ENCODE measurements at regions not wholly inside any gene's neighbourhood (a gene's known extent, or its start where the extent isn't known, plus 50 kb on each side); places are given as distances from the start of the nearest gene placed in this dataset.
"Not testable (repeated sequence)": the region's sequence is repeated elsewhere in the genome, so short reads cannot be mapped to it uniquely, and the experiment has no call there.

- Mint-ChIP-seq H3K4me1 (ENCODE audit: unreplicated experiment) (no peaks in the 10 kb centered on the region), H3K27me3 (ENCODE audit: unreplicated experiment) (peaks cover 14% of the 10 kb centered on the region), H3K9me3 (ENCODE audit: unreplicated experiment) (no peaks in the 10 kb centered on the region), H3K36me3 (ENCODE audit: unreplicated experiment) (no peaks in the 10 kb centered on the region), H3K4me3 (ENCODE audit: unreplicated experiment) (no peak overlapping the region), H3K27ac (ENCODE audit: unreplicated experiment) (no peak overlapping the region)
- TF ChIP-seq, protein P1, sequence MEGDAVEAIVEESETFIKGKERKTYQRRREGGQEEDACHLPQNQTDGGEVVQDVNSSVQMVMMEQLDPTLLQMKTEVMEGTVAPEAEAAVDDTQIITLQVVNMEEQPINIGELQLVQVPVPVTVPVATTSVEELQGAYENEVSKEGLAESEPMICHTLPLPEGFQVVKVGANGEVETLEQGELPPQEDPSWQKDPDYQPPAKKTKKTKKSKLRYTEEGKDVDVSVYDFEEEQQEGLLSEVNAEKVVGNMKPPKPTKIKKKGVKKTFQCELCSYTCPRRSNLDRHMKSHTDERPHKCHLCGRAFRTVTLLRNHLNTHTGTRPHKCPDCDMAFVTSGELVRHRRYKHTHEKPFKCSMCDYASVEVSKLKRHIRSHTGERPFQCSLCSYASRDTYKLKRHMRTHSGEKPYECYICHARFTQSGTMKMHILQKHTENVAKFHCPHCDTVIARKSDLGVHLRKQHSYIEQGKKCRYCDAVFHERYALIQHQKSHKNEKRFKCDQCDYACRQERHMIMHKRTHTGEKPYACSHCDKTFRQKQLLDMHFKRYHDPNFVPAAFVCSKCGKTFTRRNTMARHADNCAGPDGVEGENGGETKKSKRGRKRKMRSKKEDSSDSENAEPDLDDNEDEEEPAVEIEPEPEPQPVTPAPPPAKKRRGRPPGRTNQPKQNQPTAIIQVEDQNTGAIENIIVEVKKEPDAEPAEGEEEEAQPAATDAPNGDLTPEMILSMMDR (IDR thresholded peaks at IDR 0.05), result no peak
- no peak for DNase-seq (ENCODE audit: extremely low spot score, unreplicated experiment)
Measured at GRCh38 chr15:92753591-92753990, 98.0 kb upstream of the FAM174B start.

DNA sequence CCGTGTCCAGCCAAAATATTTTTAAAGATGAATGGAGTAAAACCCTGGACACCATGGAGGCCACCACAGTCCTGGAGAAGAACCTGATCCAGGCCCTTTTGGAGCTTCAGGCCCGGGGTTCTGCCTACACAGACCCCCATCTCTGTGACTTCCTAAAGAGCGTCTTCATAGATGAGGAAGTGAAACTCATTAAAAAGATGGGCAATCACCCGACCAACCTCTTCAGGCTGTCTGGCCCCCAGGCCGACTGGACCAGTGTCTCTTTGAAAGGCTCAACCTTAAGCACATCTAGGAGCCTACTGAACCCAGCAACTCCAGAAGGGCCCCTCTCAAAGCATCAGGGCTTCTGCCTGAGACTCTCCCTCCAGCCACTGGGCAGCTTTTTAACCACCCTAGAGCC is 107.9 kb upstream of the FAM174B start:
- Mint-ChIP-seq H3K27ac (ENCODE audit: unreplicated experiment) (no peak overlapping the region), H3K4me1 (ENCODE audit: unreplicated experiment) (no peaks in the 10 kb centered on the region), H3K9me3 (ENCODE audit: unreplicated experiment) (no peaks in the 10 kb centered on the region), H3K27me3 (ENCODE audit: unreplicated experiment) (peaks cover 2% of the 10 kb centered on the region), H3K4me3 (ENCODE audit: unreplicated experiment) (no peak overlapping the region), H3K36me3 (ENCODE audit: unreplicated experiment) (no peaks in the 10 kb centered on the region)
- DNase-seq (ENCODE audit: extremely low spot score, unreplicated experiment), result no peak
- TF ChIP-seq, protein P1 (IDR thresholded peaks at IDR 0.05), result no peak

GRCh38 chr15:92768131-92768530 is 112.6 kb upstream of the FAM174B start:
- not testable (repeated sequence) for H3K36me3 Mint-ChIP-seq (ENCODE audit: unreplicated experiment); DNase-seq (ENCODE audit: extremely low spot score, unreplicated experiment); H3K27me3 Mint-ChIP-seq (ENCODE audit: unreplicated experiment); H3K4me3 Mint-ChIP-seq (ENCODE audit: unreplicated experiment); H3K27ac Mint-ChIP-seq (ENCODE audit: unreplicated experiment); H3K9me3 Mint-ChIP-seq (ENCODE audit: unreplicated experiment); H3K4me1 Mint-ChIP-seq (ENCODE audit: unreplicated experiment)

DNA sequence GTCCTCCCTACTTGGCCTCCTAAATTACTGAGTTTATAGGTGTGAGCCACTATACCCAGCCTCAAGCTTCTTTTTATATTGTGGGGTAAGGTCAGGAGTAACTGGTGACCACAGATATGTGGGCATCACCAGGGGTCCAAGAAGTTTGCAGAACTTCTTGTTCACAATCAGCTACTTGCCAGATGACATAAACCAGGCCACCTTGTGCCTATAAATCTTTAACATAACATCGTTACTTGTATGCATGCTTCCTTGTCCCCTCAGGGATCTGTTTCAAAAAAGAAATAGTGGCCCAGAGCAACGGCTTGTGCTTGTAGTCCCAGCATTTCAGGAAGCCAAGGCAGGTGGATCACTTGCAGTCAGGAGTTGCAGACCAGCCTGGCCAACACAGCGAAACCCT is 115.1 kb upstream of the FAM174B start:
- Mint-ChIP-seq H3K9me3 (ENCODE audit: unreplicated experiment) (no peaks in the 10 kb centered on the region), H3K4me1 (ENCODE audit: unreplicated experiment) (no peaks in the 10 kb centered on the region), H3K27me3 (ENCODE audit: unreplicated experiment) (no peaks in the 10 kb centered on the region), H3K27ac (ENCODE audit: unreplicated experiment) (no peak overlapping the region), H3K4me3 (ENCODE audit: unreplicated experiment) (no peak overlapping the region), H3K36me3 (ENCODE audit: unreplicated experiment) (no peaks in the 10 kb centered on the region)
- TF ChIP-seq, protein P1 (IDR thresholded peaks at IDR 0.05), result no peak
- peak; percentile 44 for DNase-seq (ENCODE audit: extremely low spot score, unreplicated experiment)

DNA sequence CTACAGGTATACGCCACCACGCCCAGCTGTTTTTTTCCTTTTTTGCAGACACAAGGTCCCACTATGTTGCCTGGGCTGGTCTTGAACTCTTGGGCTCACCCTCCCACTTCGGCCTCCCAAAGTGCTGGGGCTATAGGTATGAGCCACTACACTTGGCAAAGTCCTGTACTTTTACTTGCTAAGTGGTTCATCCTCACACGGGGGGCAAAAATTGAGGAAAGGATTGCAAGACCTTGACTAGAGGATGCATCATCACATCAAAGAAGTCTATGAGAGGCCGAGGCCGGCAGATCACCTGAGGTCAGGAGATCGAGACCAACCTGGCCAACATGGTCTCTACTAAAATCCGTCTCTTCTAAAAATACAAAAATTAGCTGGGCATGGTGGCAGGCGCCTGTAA is 116.5 kb upstream of the FAM174B start:
- Mint-ChIP-seq H3K9me3 (ENCODE audit: unreplicated experiment) (no peaks in the 10 kb centered on the region), H3K36me3 (ENCODE audit: unreplicated experiment) (no peaks in the 10 kb centered on the region), H3K27me3 (ENCODE audit: unreplicated experiment) (no peaks in the 10 kb centered on the region), H3K4me3 (ENCODE audit: unreplicated experiment) (no peak overlapping the region), H3K4me1 (ENCODE audit: unreplicated experiment) (no peaks in the 10 kb centered on the region), H3K27ac (ENCODE audit: unreplicated experiment) (no peak overlapping the region)
- peak; percentile 46 for DNase-seq (ENCODE audit: extremely low spot score, unreplicated experiment)
- TF ChIP-seq, protein P1 (IDR thresholded peaks at IDR 0.05), result no peak

DNA sequence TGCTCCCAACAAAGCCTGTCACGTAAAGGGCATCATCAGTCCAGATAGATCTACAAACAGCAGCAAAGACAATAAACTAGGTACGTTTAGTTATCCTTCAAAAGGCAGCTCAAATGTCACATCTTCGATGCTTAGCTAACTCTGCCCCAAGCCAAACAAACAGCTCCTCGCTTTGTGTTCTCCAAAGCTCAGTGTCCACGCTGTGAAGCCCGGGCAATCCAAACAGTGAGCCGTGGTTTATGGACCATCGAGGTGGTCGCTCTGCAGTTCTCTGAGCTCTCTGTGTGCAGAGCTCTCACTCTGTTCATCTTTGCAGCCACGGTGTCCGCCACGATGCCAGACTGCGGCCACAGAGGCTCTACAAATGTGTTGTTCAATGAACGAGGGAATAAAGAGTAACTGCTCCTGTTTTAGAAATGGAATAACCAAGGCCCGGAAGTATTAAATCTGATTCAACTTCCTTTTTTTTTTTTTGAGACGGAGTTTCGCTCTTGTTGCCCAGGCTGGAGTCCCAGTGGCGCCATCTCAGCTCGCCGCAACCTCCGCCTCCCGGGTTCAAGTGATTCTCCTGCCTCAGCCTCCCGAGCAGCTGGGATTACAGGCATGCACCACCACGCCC is 117.2 kb upstream of the FAM174B start:
- TF ChIP-seq, protein P1 (IDR thresholded peaks at IDR 0.05), result no peak
- Mint-ChIP-seq H3K9me3 (ENCODE audit: unreplicated experiment) (no peaks in the 10 kb centered on the region), H3K36me3 (ENCODE audit: unreplicated experiment) (no peaks in the 10 kb centered on the region), H3K27ac (ENCODE audit: unreplicated experiment) (no peak overlapping the region), H3K27me3 (ENCODE audit: unreplicated experiment) (no peaks in the 10 kb centered on the region), H3K4me3 (ENCODE audit: unreplicated experiment) (no peak overlapping the region), H3K4me1 (ENCODE audit: unreplicated experiment) (no peaks in the 10 kb centered on the region)
- no peak for DNase-seq (ENCODE audit: extremely low spot score, unreplicated experiment)
